DND-41 (cell line): ENCODE measurements at regions not wholly inside any gene's neighbourhood (a gene's known extent, or its start where the extent isn't known, plus 50 kb on each side); places are given as distances from the start of the nearest gene placed in this dataset.

Source experiments
- EZH2 ChIP-seq: IDR thresholded peaks from 3 replicates; pipeline ENCODE4 v1.6.1; 2012; ENCODE audit warnings: borderline replicate concordance, low read depth, mild to moderate bottlenecking, moderate library complexity, low read length, inconsistent platforms; ENCODE audit not compliant: severe bottlenecking
- TF ChIP-seq, protein P1 (sequence below): IDR thresholded peaks from 2 replicates; pipeline ENCODE4 v1.5.1; 2012; ENCODE audit warnings: borderline replicate concordance, low read length, moderate library complexity, mild to moderate bottlenecking; ENCODE audit not compliant: poor library complexity, severe bottlenecking; ENCODE audit errors: extremely low read depth

DNA sequence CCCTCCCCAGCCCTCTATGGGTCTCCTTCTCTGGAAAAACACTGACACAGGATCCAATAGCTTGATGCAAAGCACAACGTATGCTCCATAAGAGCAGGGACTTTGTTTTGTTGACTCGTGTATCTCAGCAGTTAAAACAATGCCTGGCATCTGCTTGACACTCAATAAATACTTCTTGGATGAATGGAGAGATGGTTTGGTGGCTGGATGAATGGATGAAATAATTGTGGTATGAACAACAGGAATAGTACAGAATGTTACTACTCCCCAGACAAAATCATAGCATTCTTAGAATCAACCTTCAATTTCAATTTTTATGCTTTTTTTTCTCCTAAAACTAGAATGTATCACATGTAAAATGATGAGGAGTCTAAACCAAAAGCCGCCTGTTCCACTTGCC is 57.4 kb downstream of the KCNE4 start:
- TF ChIP-seq, protein P1, sequence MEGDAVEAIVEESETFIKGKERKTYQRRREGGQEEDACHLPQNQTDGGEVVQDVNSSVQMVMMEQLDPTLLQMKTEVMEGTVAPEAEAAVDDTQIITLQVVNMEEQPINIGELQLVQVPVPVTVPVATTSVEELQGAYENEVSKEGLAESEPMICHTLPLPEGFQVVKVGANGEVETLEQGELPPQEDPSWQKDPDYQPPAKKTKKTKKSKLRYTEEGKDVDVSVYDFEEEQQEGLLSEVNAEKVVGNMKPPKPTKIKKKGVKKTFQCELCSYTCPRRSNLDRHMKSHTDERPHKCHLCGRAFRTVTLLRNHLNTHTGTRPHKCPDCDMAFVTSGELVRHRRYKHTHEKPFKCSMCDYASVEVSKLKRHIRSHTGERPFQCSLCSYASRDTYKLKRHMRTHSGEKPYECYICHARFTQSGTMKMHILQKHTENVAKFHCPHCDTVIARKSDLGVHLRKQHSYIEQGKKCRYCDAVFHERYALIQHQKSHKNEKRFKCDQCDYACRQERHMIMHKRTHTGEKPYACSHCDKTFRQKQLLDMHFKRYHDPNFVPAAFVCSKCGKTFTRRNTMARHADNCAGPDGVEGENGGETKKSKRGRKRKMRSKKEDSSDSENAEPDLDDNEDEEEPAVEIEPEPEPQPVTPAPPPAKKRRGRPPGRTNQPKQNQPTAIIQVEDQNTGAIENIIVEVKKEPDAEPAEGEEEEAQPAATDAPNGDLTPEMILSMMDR: no peak
- no peak for TF ChIP-seq EZH2
